IPS DF 6.9 (cell line): ENCODE measurements at regions not wholly inside any gene's neighbourhood (a gene's known extent, or its start where the extent isn't known, plus 50 kb on each side); places are given as distances from the start of the nearest gene placed in this dataset.
"Not testable (repeated sequence)": the region's sequence is repeated elsewhere in the genome, so short reads cannot be mapped to it uniquely, and the experiment has no call there.

Experiments
- DNase-seq: peaks from one replicate; pipeline ENCODE4 v3.0.0-alpha.2; 2013; ENCODE audit warnings: low read depth, low spot score
- H3K27ac ChIP-seq: one replicate; pipeline ENCODE4 v1.5.1; 2013; ENCODE audit warnings: low read length, control low read depth
- H3K27me3 ChIP-seq: 2 replicates; pipeline ENCODE4 v1.6.1; 2013; ENCODE audit warnings: mild to moderate bottlenecking, low read length; ENCODE audit not compliant: control insufficient read depth, insufficient read depth
- H3K36me3 ChIP-seq: 2 replicates; pipeline ENCODE4 v1.6.1; 2013; ENCODE audit warnings: low read length; ENCODE audit not compliant: control insufficient read depth, insufficient read depth
- H3K4me1 ChIP-seq: 2 replicates; pipeline ENCODE4 v1.6.1; 2013; ENCODE audit warnings: low read length; ENCODE audit not compliant: control insufficient read depth, insufficient read depth
- H3K4me3 ChIP-seq: 2 replicates; pipeline ENCODE4 v1.5.1; 2013; ENCODE audit warnings: mild to moderate bottlenecking, low read length
- H3K9me3 ChIP-seq: 2 replicates; pipeline ENCODE4 v1.6.1; 2013; ENCODE audit warnings: low read length, inconsistent platforms; ENCODE audit not compliant: control insufficient read depth, insufficient read depth
- WGBS: extraction: QIAGEN DNeasy Blood & Tissue Kit; methylation state at CpG from one replicate; pipeline ENCODE4 v1.1.7; 2013; ENCODE audit warnings: mixed read lengths, missing lambda C conversion rate; ENCODE audit not compliant: insufficient read length, insufficient coverage; 5-methylcytosine and 5-hydroxymethylcytosine counted together

- no peak for DNase-seq
- H3K27ac ChIP-seq, result no peak overlapping the region
- H3K27me3 ChIP-seq, result no peaks in the 10 kb centered on the region
- H3K9me3 ChIP-seq, result no peaks in the 10 kb centered on the region
- H3K4me3 ChIP-seq, result no peak overlapping the region
- no peaks in the 10 kb centered on the region for H3K36me3 ChIP-seq
- no peaks in the 10 kb centered on the region for H3K4me1 ChIP-seq
Observed at GRCh38 chr2:63737081-63737751, 104.5 kb upstream of the UGP2 start.

DNA sequence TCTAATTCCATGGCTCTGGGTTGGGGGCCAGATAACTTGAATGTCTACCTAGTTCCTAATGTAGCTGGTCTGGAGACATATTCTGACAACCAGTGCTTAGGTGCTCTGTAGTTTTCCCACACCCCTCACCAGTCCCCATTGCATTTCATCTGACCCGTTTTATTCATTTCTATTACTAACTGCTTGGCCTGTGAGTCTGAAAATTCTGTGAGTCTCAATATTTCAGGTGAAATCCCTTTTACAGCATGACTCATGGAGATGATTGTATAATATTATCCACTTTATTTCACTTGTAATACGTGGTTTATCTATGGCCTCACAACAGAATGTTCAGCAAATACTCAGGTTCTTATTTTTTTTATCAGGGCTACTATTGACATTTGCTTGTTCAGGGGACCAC lies 103.7 kb upstream of the UGP2 start:
- Histone ChIP-seq H3K9me3 (no peaks in the 10 kb centered on the region), H3K4me3 (no peak overlapping the region), H3K27ac (no peak overlapping the region), H3K27me3 (no peaks in the 10 kb centered on the region), H3K4me1 (no peaks in the 10 kb centered on the region), H3K36me3 (no peaks in the 10 kb centered on the region)
- no peak for DNase-seq
- WGBS, result no CpG with 5 or more reads among the region's 2 CpGs

DNA sequence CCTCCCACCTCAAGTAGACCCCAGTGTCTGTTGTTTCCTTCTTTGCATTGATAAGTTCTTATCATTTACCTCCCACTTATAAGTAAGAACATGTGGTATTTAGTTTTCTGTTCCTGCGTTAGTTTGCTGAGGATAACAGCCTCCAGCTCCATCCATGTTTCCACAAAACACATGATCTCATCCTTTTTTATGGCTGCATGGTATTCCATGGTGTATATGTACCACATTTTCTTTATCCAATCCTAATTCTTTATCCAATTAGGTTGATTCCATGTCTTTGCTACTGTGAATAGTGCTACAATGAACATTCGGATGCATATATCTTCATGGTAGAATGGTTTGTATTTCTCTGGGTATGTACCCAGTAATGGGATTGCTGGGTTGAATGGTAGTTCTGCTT lies 102.5 kb upstream of the UGP2 start:
- H3K9me3 ChIP-seq, H3K36me3 ChIP-seq, H3K4me3 ChIP-seq, H3K4me1 ChIP-seq, DNase-seq, H3K27me3 ChIP-seq, H3K27ac ChIP-seq: not testable (repeated sequence)
- WGBS, result no CpG with 5 or more reads among the region's 2 CpGs

DNA sequence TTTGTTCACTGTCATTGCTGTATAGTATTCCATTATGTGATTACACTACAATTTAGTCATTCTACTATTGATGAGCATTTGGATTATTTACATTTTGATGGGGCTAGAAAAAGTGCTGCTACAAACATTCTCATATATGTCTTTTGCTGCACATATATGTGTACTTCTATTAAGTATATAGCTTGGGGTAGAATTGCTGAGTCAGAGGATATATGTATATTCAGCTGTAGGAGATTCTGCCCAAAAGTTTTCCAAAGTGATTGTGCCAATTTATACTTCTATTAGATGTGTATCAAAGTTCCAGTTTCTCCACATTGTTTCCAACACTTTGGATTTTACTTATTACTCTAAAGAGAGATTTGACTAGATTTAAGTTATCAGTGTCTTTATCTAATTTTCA lies 101.7 kb upstream of the UGP2 start:
- H3K9me3 ChIP-seq, result no peaks in the 10 kb centered on the region
- H3K4me3 ChIP-seq, result no peak overlapping the region
- no peaks in the 10 kb centered on the region for H3K27me3 ChIP-seq
- no peak overlapping the region for H3K27ac ChIP-seq
- H3K36me3 ChIP-seq, result no peaks in the 10 kb centered on the region
- H3K4me1 ChIP-seq, result no peaks in the 10 kb centered on the region
- DNase-seq, result no peak

DNA sequence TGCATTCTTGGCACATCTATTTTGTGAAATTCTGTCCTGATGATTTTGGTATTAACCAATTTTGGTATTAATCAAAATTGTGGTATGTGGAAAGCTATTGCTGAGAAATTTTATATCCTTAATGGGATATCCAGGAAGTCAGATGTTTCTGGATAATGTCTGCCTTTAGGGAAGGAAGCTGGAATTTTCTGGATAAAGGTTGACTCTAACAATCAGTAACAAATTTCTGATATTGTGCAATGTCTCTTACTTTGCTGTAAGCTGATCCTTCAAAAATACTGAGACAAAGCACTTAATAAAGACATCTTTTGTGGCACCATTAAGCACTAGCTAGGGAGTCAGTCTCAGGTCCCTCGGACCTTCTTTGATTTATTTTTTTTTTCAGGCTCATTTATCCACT lies 100.8 kb upstream of the UGP2 start:
- Histone ChIP-seq H3K4me3 (no peak overlapping the region), H3K27me3 (no peaks in the 10 kb centered on the region), H3K9me3 (no peaks in the 10 kb centered on the region), H3K27ac (no peak overlapping the region), H3K4me1 (no peaks in the 10 kb centered on the region), H3K36me3 (no peaks in the 10 kb centered on the region)
- DNase-seq, result no peak
- no CpG with 5 or more reads among the region's 1 CpG for WGBS

- H3K27ac ChIP-seq, result no peak overlapping the region
- no CpG with 5 or more reads among the region's 3 CpGs for WGBS
- H3K4me1 ChIP-seq, result no peaks in the 10 kb centered on the region
- no peaks in the 10 kb centered on the region for H3K9me3 ChIP-seq
- no peak for DNase-seq
- H3K36me3 ChIP-seq, result no peaks in the 10 kb centered on the region
- H3K4me3 ChIP-seq, result no peak overlapping the region
- no peaks in the 10 kb centered on the region for H3K27me3 ChIP-seq
Observed at GRCh38 chr2:63741884-63742579, 99.7 kb upstream of the UGP2 start.

GRCh38 chr2:63742580-63742976 lies 99.1 kb upstream of the UGP2 start:
- no peaks in the 10 kb centered on the region for H3K27me3 ChIP-seq
- no peaks in the 10 kb centered on the region for H3K9me3 ChIP-seq
- no CpG with 5 or more reads among the region's 5 CpGs for WGBS
- DNase-seq, result no peak
- no peak overlapping the region for H3K4me3 ChIP-seq
- no peaks in the 10 kb centered on the region for H3K36me3 ChIP-seq
- no peak overlapping the region for H3K27ac ChIP-seq
- H3K4me1 ChIP-seq, result no peaks in the 10 kb centered on the region

GRCh38 chr2:63743170-63743981 lies 98.3 kb upstream of the UGP2 start:
- no peak for DNase-seq
- H3K27ac ChIP-seq, result no peak overlapping the region
- no peaks in the 10 kb centered on the region for H3K9me3 ChIP-seq
- H3K4me3 ChIP-seq, result no peak overlapping the region
- H3K4me1 ChIP-seq, result no peaks in the 10 kb centered on the region
- H3K27me3 ChIP-seq, result no peaks in the 10 kb centered on the region
- no peaks in the 10 kb centered on the region for H3K36me3 ChIP-seq
- no CpG with 5 or more reads among the region's 2 CpGs for WGBS

DNA sequence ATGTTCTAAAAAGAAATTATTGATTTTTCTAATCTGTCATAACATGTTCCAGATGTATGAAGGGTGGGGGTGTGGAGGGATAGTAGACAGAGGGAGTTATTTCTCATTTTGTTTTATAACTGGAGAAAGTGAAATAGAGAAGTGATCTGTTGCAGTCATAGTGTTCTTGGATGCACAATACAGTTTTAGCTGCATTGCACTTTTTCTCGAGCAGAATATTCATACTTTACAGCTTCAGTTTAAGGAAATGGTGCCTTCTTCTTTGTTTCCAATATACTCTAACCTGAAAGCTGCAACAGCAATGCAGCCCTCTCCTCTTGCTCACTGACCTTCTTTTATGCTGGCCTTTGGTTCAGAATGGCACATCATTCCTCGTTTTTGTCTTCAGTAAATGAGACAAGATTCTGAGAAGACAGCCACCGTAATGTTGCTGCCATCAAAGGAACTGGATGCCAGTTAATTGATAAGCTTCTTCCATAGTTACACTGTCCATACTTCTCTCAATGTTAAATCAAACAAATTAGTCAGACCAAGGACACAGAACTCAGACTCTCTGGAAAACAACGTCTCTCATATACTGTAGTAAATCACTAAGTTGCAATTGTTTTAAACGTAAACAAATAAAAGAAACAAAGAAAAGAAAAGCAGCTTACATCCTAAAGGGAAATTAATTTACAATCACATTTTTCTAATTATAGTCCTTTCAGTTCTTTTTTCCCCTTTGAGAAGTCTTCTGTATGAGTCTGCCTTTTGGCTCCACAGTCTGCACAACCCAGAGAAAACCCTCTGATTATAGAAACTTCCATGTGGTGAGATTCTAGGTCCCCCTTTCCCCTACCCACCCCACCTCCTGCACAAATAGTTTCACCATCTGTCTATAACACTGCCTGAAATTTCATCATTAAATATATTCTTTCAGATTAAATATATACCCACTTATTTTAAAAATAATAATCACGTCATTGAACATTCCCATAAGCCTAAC lies 97.4 kb upstream of the UGP2 start:
- H3K27ac ChIP-seq, result no peak overlapping the region
- no peak for DNase-seq
- no peaks in the 10 kb centered on the region for H3K36me3 ChIP-seq
- WGBS, result 100% methylated on average over 1 of the region's 6 CpGs
- no peaks in the 10 kb centered on the region for H3K9me3 ChIP-seq
- no peak overlapping the region for H3K4me3 ChIP-seq
- no peaks in the 10 kb centered on the region for H3K27me3 ChIP-seq
- no peaks in the 10 kb centered on the region for H3K4me1 ChIP-seq

GRCh38 chr2:63746548-63746947 lies 95.1 kb upstream of the UGP2 start:
- H3K27ac ChIP-seq, H3K4me3 ChIP-seq, H3K4me1 ChIP-seq, H3K27me3 ChIP-seq, H3K9me3 ChIP-seq, DNase-seq, H3K36me3 ChIP-seq: not testable (repeated sequence)
- no CpG with 5 or more reads among the region's 8 CpGs for WGBS
